ENCODE measurements at regions not wholly inside any gene's neighbourhood (a gene's known extent, or its start where the extent isn't known, plus 50 kb on each side); places are given as distances from the start of the nearest gene placed in this dataset.

- intact Hi-C loops (cut with DNase I), result no loop called here
These were observed 269.7 kb downstream of the PTBP2 start for GRCh38 chr1:96991261-96991660.

GRCh38 chr1:96992871-96993270, 271.3 kb downstream of the PTBP2 start:
- Histone ChIP-seq H3K9me3 (no peaks in the 10 kb centered on the region), H3K4me3 (no peak overlapping the region), H3K4me1 (no peaks in the 10 kb centered on the region), H3K36me3 (no peaks in the 10 kb centered on the region), H3K27ac (no peak overlapping the region), H3K27me3 (no peaks in the 10 kb centered on the region)
- intact Hi-C loops (cut with DNase I), result no loop called here
- no peak for DNase-seq (ENCODE audit: extremely low spot score in 2 of 2)
- TF ChIP-seq POLR2AphosphoS5 (IDR thresholded peaks at IDR 0.05; ENCODE audit: insufficient read depth in 1 of 2, low read depth in 1 of 2), result no peak
- TF ChIP-seq POLR2A (IDR thresholded peaks at IDR 0.05), result no peak
- TF ChIP-seq, protein P1, sequence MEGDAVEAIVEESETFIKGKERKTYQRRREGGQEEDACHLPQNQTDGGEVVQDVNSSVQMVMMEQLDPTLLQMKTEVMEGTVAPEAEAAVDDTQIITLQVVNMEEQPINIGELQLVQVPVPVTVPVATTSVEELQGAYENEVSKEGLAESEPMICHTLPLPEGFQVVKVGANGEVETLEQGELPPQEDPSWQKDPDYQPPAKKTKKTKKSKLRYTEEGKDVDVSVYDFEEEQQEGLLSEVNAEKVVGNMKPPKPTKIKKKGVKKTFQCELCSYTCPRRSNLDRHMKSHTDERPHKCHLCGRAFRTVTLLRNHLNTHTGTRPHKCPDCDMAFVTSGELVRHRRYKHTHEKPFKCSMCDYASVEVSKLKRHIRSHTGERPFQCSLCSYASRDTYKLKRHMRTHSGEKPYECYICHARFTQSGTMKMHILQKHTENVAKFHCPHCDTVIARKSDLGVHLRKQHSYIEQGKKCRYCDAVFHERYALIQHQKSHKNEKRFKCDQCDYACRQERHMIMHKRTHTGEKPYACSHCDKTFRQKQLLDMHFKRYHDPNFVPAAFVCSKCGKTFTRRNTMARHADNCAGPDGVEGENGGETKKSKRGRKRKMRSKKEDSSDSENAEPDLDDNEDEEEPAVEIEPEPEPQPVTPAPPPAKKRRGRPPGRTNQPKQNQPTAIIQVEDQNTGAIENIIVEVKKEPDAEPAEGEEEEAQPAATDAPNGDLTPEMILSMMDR (IDR thresholded peaks at IDR 0.05), result no peak

More at GRCh38 chr1:96991261-96991660, 269.7 kb downstream of the PTBP2 start:
- Histone ChIP-seq H3K4me1 (no peaks in the 10 kb centered on the region), H3K27me3 (no peaks in the 10 kb centered on the region), H3K27ac (no peak overlapping the region), H3K36me3 (no peaks in the 10 kb centered on the region), H3K4me3 (no peak overlapping the region), H3K9me3 (no peaks in the 10 kb centered on the region)
- TF ChIP-seq POLR2AphosphoS5 (IDR thresholded peaks at IDR 0.05; ENCODE audit: insufficient read depth in 1 of 2, low read depth in 1 of 2) (no peak), POLR2A (IDR thresholded peaks at IDR 0.05) (no peak)
- TF ChIP-seq, protein P1 (IDR thresholded peaks at IDR 0.05), result no peak
- no peak for DNase-seq (ENCODE audit: extremely low spot score in 2 of 2)

- TF ChIP-seq, protein P1 (IDR thresholded peaks at IDR 0.05), result no peak
- peak in 1 of 2 donors; percentile 48 for TF ChIP-seq POLR2AphosphoS5 (IDR thresholded peaks at IDR 0.05; ENCODE audit: insufficient read depth in 1 of 2, low read depth in 1 of 2)
- no peaks in the 10 kb centered on the region for H3K9me3 ChIP-seq
- no peak for DNase-seq (ENCODE audit: extremely low spot score in 2 of 2)
- H3K4me1 ChIP-seq, result no peaks in the 10 kb centered on the region
- H3K27me3 ChIP-seq, result no peaks in the 10 kb centered on the region
- no peak overlapping the region for H3K27ac ChIP-seq
- intact Hi-C loops (cut with DNase I), result no loop called here
- no peak overlapping the region for H3K4me3 ChIP-seq
- no peaks in the 10 kb centered on the region for H3K36me3 ChIP-seq
These were observed 273.8 kb downstream of the PTBP2 start for GRCh38 chr1:96995351-96995750.

- Histone ChIP-seq H3K4me1 (no peaks in the 10 kb centered on the region), H3K27ac (peak overlapping the region; percentile 9), H3K9me3 (no peaks in the 10 kb centered on the region), H3K36me3 (no peaks in the 10 kb centered on the region), H3K4me3 (no peak overlapping the region), H3K27me3 (no peaks in the 10 kb centered on the region)
- intact Hi-C loops (cut with DNase I), result no loop called here
- no peak for TF ChIP-seq POLR2AphosphoS5 (IDR thresholded peaks at IDR 0.05; ENCODE audit: insufficient read depth in 1 of 2, low read depth in 1 of 2)
- TF ChIP-seq, protein P1 (IDR thresholded peaks at IDR 0.05), result no peak
- TF ChIP-seq POLR2A (IDR thresholded peaks at IDR 0.05), result no peak
- no peak for DNase-seq (ENCODE audit: extremely low spot score in 2 of 2)
These were observed 274.4 kb downstream of the PTBP2 start for GRCh38 chr1:96996001-96996400.

- TF ChIP-seq POLR2AphosphoS5 (IDR thresholded peaks at IDR 0.05; ENCODE audit: insufficient read depth in 1 of 2, low read depth in 1 of 2) (no peak), POLR2A (IDR thresholded peaks at IDR 0.05) (no peak)
- TF ChIP-seq, protein P1 (IDR thresholded peaks at IDR 0.05), result no peak
- Histone ChIP-seq H3K36me3 (no peaks in the 10 kb centered on the region), H3K4me3 (no peak overlapping the region), H3K27ac (no peak overlapping the region), H3K4me1 (no peaks in the 10 kb centered on the region), H3K9me3 (no peaks in the 10 kb centered on the region), H3K27me3 (no peaks in the 10 kb centered on the region)
- intact Hi-C loops (cut with DNase I), result no loop called here
- DNase-seq (ENCODE audit: extremely low spot score in 2 of 2), result no peak
These were observed 276.1 kb downstream of the PTBP2 start for GRCh38 chr1:96997717-96998116.
